ENCODE measurements at regions not wholly inside any gene's neighbourhood (a gene's known extent, or its start where the extent isn't known, plus 50 kb on each side); places are given as distances from the start of the nearest gene placed in this dataset.
A peak's percentile ranks its signal among the peaks of the same experiment; 100 is the strongest.

GRCh38 chr7:94177441-94177840, 173.3 kb upstream of the BET1 start:
- Histone ChIP-seq H2BK120ac (ENCODE audit: low read depth, low read length) (no peak overlapping the region), H3K9ac (ENCODE audit: low read depth, low read length) (no peak overlapping the region), H3K4me3 (ENCODE audit: insufficient read depth, low read depth, low read length) (no peak overlapping the region), H2AK5ac (ENCODE audit: low read depth, low read length) (no peak overlapping the region), H4K20me1 (ENCODE audit: insufficient read depth, low read length) (no peaks in the 10 kb centered on the region), H3K9me1 (ENCODE audit: insufficient read depth, low read length) (peaks cover 5% of the 10 kb centered on the region; the same call in 1 of the 2 replicates), H3K4ac (ENCODE audit: low read depth, low read length) (no peak overlapping the region), H4K8ac (ENCODE audit: low read depth in 2 of 2, low read length in 2 of 2) (no peak overlapping the region), H3K9me3 (ENCODE audit: control insufficient read depth, insufficient read depth, low read length) (no peaks in the 10 kb centered on the region), H3K23ac (ENCODE audit: low read depth, low read length) (no peak overlapping the region), H3K4me1 (ENCODE audit: control insufficient read depth, insufficient read depth, low read length) (peaks cover 2% of the 10 kb centered on the region; the same call in 1 of the 2 replicates), H3K56ac (ENCODE audit: extremely low read depth, insufficient read depth, low read length) (no peak overlapping the region), H2AFZ (replicated peaks; ENCODE audit: low read length, poor library complexity) (no peak overlapping the region), H2BK15ac (ENCODE audit: low read depth, low read length) (0 out of 3 replicates have a peak overlapping the region, but pooled peaks have one; percentile 74), H4K5ac (ENCODE audit: low read depth, low read length) (no peak overlapping the region), H4K91ac (ENCODE audit: insufficient read depth, low read depth, low read length) (no peak overlapping the region), H3K27ac (ENCODE audit: insufficient read depth, low read length) (no peak overlapping the region), H3K27me3 (ENCODE audit: control insufficient read depth, insufficient read depth, low read length) (no peaks in the 10 kb centered on the region), H2BK5ac (ENCODE audit: low read depth, low read length, poor library complexity, severe bottlenecking) (no peak overlapping the region), H2BK20ac (ENCODE audit: low read depth, low read length) (no peak overlapping the region), H3K14ac (replicated peaks; ENCODE audit: low read depth, low read length) (no peak overlapping the region), H2AK9ac (replicated peaks; ENCODE audit: low read depth, low read length, poor library complexity) (no peak overlapping the region), H3K36me3 (ENCODE audit: control insufficient read depth, insufficient read depth, low read length) (no peaks in the 10 kb centered on the region), H3K18ac (ENCODE audit: low read depth, low read length) (no peak overlapping the region; the same call in 1 of the 2 replicates), H3K79me1 (ENCODE audit: low read depth in 1 of 2, low read length in 2 of 2) (no peaks in the 10 kb centered on the region), H3K4me2 (ENCODE audit: low read depth, low read length) (no peak overlapping the region)
- in situ Hi-C loops (cut with MboI; ENCODE audit: low sequenced_read_pairs) (no loop called here), intact Hi-C loops (cut with micrococcal nuclease) (no loop called here), dilution Hi-C loops (cut with HindIII; ENCODE audit: low sequenced_read_pairs, unreplicated experiment) (no loop called here)
- POLR2A ChIA-PET (ENCODE audit: unreplicated experiment): no interaction called here
- ATAC-seq (ENCODE audit: low read depth): no peak
- CTCF ChIA-PET: no interaction called here
- no TSS peak for BruUV-seq (replicated peaks)
- TF ChIP-seq RFX5 (IDR thresholded peaks at IDR 0.05; ENCODE audit: low read depth, low read length): no peak
- TF ChIP-seq MAZ (IDR thresholded peaks at IDR 0.05; ENCODE audit: borderline replicate concordance, low read depth, low read length): no peak
- TF ChIP-seq MAFK (IDR thresholded peaks at IDR 0.05; ENCODE audit: low read depth, low read length): no peak
- TF ChIP-seq MXI1 (IDR thresholded peaks at IDR 0.05; ENCODE audit: borderline replicate concordance, low read depth, low read length): no peak
- no peak for TF ChIP-seq CEBPB (IDR thresholded peaks at IDR 0.05; ENCODE audit: low read depth, low read length)
- no peak for TF ChIP-seq RCOR1 (IDR thresholded peaks at IDR 0.05; ENCODE audit: insufficient replicate concordance, low read length)
- TF ChIP-seq, protein P1, sequence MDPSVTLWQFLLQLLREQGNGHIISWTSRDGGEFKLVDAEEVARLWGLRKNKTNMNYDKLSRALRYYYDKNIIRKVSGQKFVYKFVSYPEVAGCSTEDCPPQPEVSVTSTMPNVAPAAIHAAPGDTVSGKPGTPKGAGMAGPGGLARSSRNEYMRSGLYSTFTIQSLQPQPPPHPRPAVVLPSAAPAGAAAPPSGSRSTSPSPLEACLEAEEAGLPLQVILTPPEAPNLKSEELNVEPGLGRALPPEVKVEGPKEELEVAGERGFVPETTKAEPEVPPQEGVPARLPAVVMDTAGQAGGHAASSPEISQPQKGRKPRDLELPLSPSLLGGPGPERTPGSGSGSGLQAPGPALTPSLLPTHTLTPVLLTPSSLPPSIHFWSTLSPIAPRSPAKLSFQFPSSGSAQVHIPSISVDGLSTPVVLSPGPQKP (IDR thresholded peaks at IDR 0.05; ENCODE audit: borderline replicate concordance, low read depth, low read length): no peak
- no peak for DNase-seq
- no CpG with 5 or more reads among the region's 3 CpGs for WGBS, 2 experiments (ENCODE audit: extremely low coverage in 2 of 2, insufficient read length in 1 of 2)

Data from IMR-90 (cell line).